Lower lobe of right lung (tissue), 2 donors: ENCODE measurements at regions not wholly inside any gene's neighbourhood (a gene's known extent, or its start where the extent isn't known, plus 50 kb on each side); places are given as distances from the start of the nearest gene placed in this dataset.

Experiments
- ATAC-seq, 2 donors: fragments of 200-7000 bp; cut with Tn5 transposase; one replicate each; pipeline ENCODE4 v1.9.1; 2020 to 2022; ENCODE audit warnings: mild to moderate bottlenecking in 2 of 2, moderate library complexity in 2 of 2
- DNase-seq: peaks from one replicate; pipeline ENCODE4 v3.0.0-alpha.2; 2020
- H3K27ac ChIP-seq: fragments of 200-600 bp; one replicate; pipeline ENCODE4 v1.8.0; 2022
- H3K27me3 ChIP-seq: fragments of 200-600 bp; one replicate; pipeline ENCODE4 v1.8.0; 2022; ENCODE audit warnings: low read depth
- H3K36me3 ChIP-seq: fragments of 200-600 bp; one replicate; pipeline ENCODE4 v1.8.0; 2022; ENCODE audit warnings: mild to moderate bottlenecking
- H3K4me1 ChIP-seq: fragments of 200-600 bp; one replicate; pipeline ENCODE4 v1.8.0; 2022
- H3K4me3 ChIP-seq: fragments of 200-600 bp; one replicate; pipeline ENCODE4 v1.8.0; 2022; ENCODE audit warnings: mild to moderate bottlenecking
- H3K9me3 ChIP-seq: fragments of 200-600 bp; one replicate; pipeline ENCODE4 v1.8.0; 2022
- CTCF ChIP-seq: fragments of 200-600 bp; IDR thresholded peaks from one replicate; pipeline ENCODE4 v1.8.0; 2022; ENCODE audit warnings: antibody characterized with exemption, mild to moderate bottlenecking
- intact Hi-C: fragments of 100-400 bp; cut with DNase I; formaldehyde crosslinking; loops from one replicate; pipeline ENCODE4 v1.11.0; 2022
- donor health status: DM: no; HTN: yes; CAD: no; lungs with severe emphysema.

- Histone ChIP-seq H3K36me3 (no peaks in the 10 kb centered on the region), H3K4me3 (no peak overlapping the region), H3K9me3 (no peaks in the 10 kb centered on the region), H3K27ac (no peak overlapping the region), H3K4me1 (no peaks in the 10 kb centered on the region), H3K27me3 (no peaks in the 10 kb centered on the region)
- TF ChIP-seq CTCF: no peak
- DNase-seq (no peak), ATAC-seq (no peak)
- intact Hi-C loops: no loop called here
These were observed 221.6 kb upstream of the DYNLRB2 start for GRCh38 chr16:80319181-80319580.

DNA sequence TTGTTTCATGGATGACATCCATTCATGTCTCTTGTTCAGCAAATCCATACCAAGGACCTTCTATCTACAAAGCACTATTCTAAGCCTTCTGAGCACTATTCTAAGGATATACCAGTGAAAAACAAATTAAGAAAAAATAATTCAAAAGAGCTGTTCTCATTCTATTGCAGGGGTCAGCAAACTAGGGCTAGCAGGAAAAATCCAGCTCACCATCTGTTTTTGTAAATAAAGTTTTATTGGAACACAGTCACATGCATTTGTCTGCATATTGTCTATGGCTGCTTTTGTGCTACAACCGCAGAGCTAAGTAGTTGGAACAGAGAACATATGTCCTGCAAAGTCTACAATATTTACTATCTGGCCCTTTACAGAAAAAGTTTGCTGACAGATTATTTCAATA lies 222.7 kb upstream of the DYNLRB2 start:
- DNase-seq: no peak
- Histone ChIP-seq H3K27ac (no peak overlapping the region), H3K4me1 (no peaks in the 10 kb centered on the region), H3K4me3 (no peak overlapping the region), H3K27me3 (no peaks in the 10 kb centered on the region), H3K9me3 (no peaks in the 10 kb centered on the region), H3K36me3 (no peaks in the 10 kb centered on the region)
- peak; percentile 1 for TF ChIP-seq CTCF
- intact Hi-C loops: no loop called here
- no peak for ATAC-seq

GRCh38 chr16:80317599-80318037 lies 223.2 kb upstream of the DYNLRB2 start:
- Histone ChIP-seq H3K4me3 (no peak overlapping the region), H3K4me1 (no peaks in the 10 kb centered on the region), H3K9me3 (no peaks in the 10 kb centered on the region), H3K27ac (no peak overlapping the region), H3K27me3 (no peaks in the 10 kb centered on the region), H3K36me3 (no peaks in the 10 kb centered on the region)
- DNase-seq (no peak), ATAC-seq (peak; percentile 67 to 71)
- TF ChIP-seq CTCF: peak; percentile 34
- intact Hi-C loops: no loop called here

DNA sequence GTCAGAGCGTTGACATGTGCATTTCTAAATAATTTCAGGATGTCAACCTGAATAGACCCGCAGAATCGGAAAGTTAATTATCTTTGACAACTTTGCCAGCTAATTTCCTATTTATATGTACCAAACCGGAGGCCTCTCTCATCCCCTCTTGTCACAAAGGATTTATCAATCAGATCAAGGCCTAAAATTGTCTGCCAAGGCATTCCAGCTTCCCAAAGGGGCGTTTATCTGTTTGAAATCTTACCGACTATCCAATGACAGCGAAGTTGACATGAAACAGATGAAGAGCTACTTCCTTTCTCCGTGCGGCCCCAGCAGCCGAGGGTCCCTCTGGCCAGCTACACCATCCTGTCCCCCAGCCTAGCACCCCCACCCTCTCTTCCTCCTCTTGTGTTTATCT lies 223.7 kb upstream of the DYNLRB2 start:
- H3K4me3 ChIP-seq: no peak overlapping the region
- peak in 1 of 2 donors; percentile 21 for ATAC-seq

GRCh38 chr16:80314042-80314441 lies 226.8 kb upstream of the DYNLRB2 start:
- ATAC-seq: no peak

More for the DNA sequence above, 223.7 kb upstream of the DYNLRB2 start:
- Histone ChIP-seq H3K9me3 (no peaks in the 10 kb centered on the region), H3K4me1 (no peaks in the 10 kb centered on the region), H3K27me3 (no peaks in the 10 kb centered on the region), H3K27ac (no peak overlapping the region), H3K36me3 (no peaks in the 10 kb centered on the region)
- intact Hi-C loops: no loop called here
- TF ChIP-seq CTCF: no peak
- no peak for DNase-seq

More at GRCh38 chr16:80314042-80314441, 226.8 kb upstream of the DYNLRB2 start:
- no peak for DNase-seq
- no peaks in the 10 kb centered on the region for H3K36me3 ChIP-seq
- intact Hi-C loops: no loop called here
- no peaks in the 10 kb centered on the region for H3K9me3 ChIP-seq
- H3K27ac ChIP-seq: no peak overlapping the region
- H3K27me3 ChIP-seq: no peaks in the 10 kb centered on the region
- H3K4me3 ChIP-seq: no peak overlapping the region
- no peaks in the 10 kb centered on the region for H3K4me1 ChIP-seq
- TF ChIP-seq CTCF: no peak
